HG02885 (cell line): ENCODE measurements at regions not wholly inside any gene's neighbourhood (a gene's known extent, or its start where the extent isn't known, plus 50 kb on each side); places are given as distances from the start of the nearest gene placed in this dataset.

ENCODE experiments used
- ATAC-seq: cut with Tn5 transposase; IDR thresholded peaks from one replicate; pipeline ENCODE4 v1.9.1; 2021; ENCODE audit warnings: mild to moderate bottlenecking; ENCODE audit not compliant: unreplicated experiment, poor library complexity

DNA sequence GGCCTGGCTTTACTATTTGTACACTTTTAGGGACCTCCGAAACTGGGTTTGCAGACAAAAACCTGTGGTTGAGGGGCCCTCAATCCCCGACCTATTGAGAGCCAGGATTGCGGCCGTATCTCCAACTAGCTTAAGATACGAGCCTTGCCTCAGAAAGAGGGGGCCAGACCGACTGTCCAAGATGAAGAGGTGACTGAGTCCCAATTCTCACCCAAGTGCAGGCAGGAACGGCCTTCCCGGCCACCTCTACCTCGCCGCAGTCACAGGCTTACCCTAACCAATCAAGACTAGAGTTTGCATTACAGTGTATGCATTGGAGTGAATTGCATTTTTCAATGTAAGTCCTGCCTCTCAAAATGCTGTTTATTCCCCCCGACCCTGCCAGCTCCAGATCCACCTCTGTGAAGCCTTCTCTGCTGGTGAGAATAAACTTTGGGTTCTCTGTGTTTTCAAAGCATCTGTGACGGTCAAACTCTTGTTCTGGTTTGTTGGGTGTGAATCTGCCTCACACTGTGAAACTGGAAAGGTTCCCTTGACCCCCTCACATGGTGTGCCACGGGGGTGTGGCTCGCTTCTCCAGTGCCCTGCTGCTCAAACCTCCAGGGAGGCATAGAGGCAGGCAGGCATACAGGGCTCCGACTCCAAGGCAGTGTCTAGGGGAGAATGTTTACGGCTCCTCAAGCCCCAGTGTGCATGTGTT lies 62.2 kb upstream of the WLS start:
- no peak for ATAC-seq

DNA sequence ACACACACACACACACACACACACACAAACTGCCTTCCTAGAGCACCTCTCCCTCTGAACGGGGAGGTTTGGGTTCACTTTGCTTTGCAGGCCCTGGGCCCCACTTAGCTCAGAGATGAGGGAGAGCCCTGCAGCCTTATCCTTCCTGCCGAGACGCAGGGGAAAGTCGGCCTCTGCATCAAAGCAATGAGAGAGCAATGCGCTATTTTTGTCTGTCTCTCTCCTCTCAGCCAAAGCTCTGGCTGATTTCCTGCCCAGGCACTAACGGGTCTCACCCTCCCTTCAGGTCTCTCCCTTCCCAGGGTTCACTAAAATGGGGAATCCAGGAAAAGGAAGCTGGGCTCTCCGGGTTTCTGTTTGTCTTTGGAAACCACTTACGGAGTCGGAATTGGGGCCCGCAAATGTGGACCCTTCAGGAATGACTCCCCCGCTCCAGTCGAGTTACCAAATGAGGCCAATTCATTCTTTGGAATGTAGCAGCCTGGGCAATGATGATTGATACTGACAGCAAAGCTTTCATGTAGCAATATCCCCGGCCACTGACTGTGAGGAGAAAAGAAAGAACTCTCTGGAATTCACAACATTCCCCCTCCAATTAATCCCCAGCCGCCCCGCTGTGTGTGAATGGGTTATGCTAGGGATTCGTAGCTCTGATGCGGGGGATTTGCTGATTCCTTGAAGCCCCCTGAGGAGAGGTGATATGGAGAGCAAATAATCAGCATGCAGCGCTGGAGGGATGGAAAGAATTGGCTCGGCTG lies 61.5 kb upstream of the WLS start:
- no peak for ATAC-seq

- no peak for ATAC-seq
These were observed 60.8 kb upstream of the WLS start for GRCh38 chr1:68293122-68293521.

DNA sequence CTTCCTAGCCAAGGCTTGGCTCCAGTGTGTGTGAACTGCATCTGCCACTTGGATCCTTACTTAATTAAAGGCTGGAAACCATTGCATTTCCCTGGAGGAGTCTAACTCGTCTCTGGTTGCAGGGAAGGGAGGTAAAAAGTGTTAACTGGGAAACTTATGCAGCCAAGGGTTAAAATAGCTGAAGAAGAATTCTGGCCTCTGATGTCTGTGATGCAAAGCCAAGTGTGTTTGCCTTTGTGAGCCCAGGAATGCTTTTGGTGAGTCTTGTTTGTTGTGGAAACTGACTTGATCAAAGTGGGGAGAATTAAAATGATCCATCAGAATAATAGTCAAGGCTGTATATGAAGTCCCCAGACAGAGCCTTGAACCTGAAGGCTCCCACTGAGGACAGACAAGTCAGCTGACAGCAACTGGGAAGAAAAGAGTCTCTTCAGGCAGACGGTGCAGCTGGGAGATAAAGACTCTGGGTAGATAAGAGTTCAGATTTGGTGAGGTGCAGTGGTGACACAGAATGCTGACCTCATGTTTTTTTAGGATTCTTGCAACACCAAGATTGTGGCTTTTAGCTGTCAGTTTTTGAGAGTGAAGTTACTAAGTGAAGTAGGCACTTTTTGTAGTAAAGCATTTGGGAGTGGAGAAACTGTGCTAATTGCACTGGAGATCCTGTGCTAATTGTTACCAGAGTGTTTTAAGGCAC lies 59.5 kb upstream of the WLS start:
- ATAC-seq = no peak

DNA sequence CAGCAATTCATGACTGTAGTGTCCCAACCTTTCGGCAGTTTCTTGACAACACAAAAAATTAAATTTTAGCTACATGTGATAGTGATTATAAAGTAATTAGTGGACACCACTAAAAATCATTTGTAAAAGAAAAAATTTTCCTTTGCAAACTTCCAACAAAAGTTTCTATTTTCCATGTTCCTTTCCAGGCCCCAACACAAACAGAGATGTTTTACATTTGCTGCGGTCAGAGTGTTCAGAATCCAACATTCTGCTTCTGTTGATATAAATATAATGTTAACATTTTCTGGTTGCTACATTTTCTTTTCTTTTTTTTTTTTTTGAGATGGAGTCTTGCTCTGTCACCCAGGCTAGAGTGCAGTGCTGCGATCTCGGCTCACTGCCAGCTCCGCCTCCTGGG lies 54.9 kb upstream of the WLS start:
- ATAC-seq = no peak

DNA sequence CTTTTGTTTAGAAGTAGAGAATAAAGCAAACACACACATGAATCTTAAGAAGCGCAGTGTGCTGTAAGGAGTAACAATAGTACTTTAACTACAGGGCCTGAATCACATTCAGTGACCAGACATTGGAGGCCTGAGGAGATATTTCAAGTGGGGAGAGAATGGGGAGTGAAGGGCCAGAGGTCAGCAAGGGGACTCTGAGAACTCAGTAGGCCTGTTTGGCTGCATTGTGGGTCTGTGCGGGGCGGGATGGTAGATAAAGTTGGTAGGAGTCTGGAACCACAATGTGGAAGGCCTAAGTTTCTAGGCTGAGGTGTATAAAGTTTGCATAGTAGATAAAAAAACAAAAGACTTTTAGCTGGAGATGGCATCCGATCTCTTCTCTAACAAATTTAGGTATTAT lies 52.7 kb upstream of the WLS start:
- ATAC-seq = no peak

- no peak for ATAC-seq
These were observed 49.8 kb upstream of the WLS start for GRCh38 chr1:68281946-68282615.
